Neural progenitor cell (in vitro differentiated cells): ENCODE measurements at regions not wholly inside any gene's neighbourhood (a gene's known extent, or its start where the extent isn't known, plus 50 kb on each side); places are given as distances from the start of the nearest gene placed in this dataset.
A peak's percentile ranks its signal among the peaks of the same experiment; 100 is the strongest.

Source experiments
- DNase-seq: peaks from one replicate; pipeline ENCODE4 v3.0.0-alpha.2; 2016; ENCODE audit warnings: low spot score
- H2AFZ ChIP-seq: fragments of 200-600 bp; sonication (generic); replicated peaks from 2 replicates; pipeline ENCODE4 v1.6.1; 2016; ENCODE audit warnings: antibody characterized with exemption
- H3F3A ChIP-seq: fragments of 200-600 bp; sonication (generic); 2 replicates; pipeline ENCODE4 v1.6.1; 2016; ENCODE audit warnings: antibody characterized with exemption, low read depth
- H3K27ac ChIP-seq: fragments of 200-600 bp; sonication (generic); 2 replicates; pipeline ENCODE4 v1.5.1; 2016; ENCODE audit warnings: mild to moderate bottlenecking
- H3K27me3 ChIP-seq: fragments of 200-600 bp; sonication (generic); 2 replicates; pipeline ENCODE4 v1.6.1; 2016; ENCODE audit warnings: mild to moderate bottlenecking, moderate library complexity
- H3K36me3 ChIP-seq: fragments of 200-600 bp; sonication (generic); 2 replicates; pipeline ENCODE4 v1.5.1; 2016
- H3K4me1 ChIP-seq: fragments of 200-600 bp; sonication (generic); 2 replicates; pipeline ENCODE4 v1.6.1; 2016; ENCODE audit warnings: mixed run types
- H3K4me2 ChIP-seq: fragments of 200-600 bp; sonication (generic); 2 replicates; pipeline ENCODE4 v1.6.1; 2016
- H3K4me3 ChIP-seq: fragments of 200-600 bp; sonication (generic); 2 replicates; pipeline ENCODE4 v1.5.1; 2016
- H3K79me2 ChIP-seq: fragments of 200-600 bp; sonication (generic); 2 replicates; pipeline ENCODE4 v1.6.1; 2016; ENCODE audit warnings: low read depth
- H3K9ac ChIP-seq: fragments of 200-600 bp; sonication (generic); 2 replicates; pipeline ENCODE4 v1.6.1; 2016
- H3K9me3 ChIP-seq: fragments of 200-600 bp; sonication (generic); 2 replicates; pipeline ENCODE4 v1.5.1; 2016; ENCODE audit warnings: low read depth
- H4K20me1 ChIP-seq: fragments of 200-600 bp; sonication (generic); 2 replicates; pipeline ENCODE4 v1.6.1; 2016; ENCODE audit warnings: low read depth
- H3K27ac Mint-ChIP-seq: 3 replicates; pipeline ENCODE4 v1.8.0; 2021; ENCODE audit warnings: mixed read lengths
- H3K27me3 Mint-ChIP-seq: 2 replicates; pipeline ENCODE4 v1.8.0; 2022; ENCODE audit warnings: low read depth, mild to moderate bottlenecking, inconsistent platforms, moderate library complexity, mixed read lengths; ENCODE audit not compliant: insufficient read depth
- H3K36me3 Mint-ChIP-seq: 3 replicates; pipeline ENCODE4 v1.8.0; 2021; ENCODE audit warnings: mixed read lengths
- H3K4me1 Mint-ChIP-seq: 3 replicates; pipeline ENCODE4 v1.8.0; 2021; ENCODE audit warnings: mixed read lengths
- H3K4me3 Mint-ChIP-seq: 3 replicates; pipeline ENCODE4 v1.8.0; 2021; ENCODE audit warnings: mild to moderate bottlenecking, moderate library complexity, mixed read lengths
- H3K9me3 Mint-ChIP-seq: 3 replicates; pipeline ENCODE4 v1.8.0; 2020; ENCODE audit warnings: mixed read lengths
- EZH2 ChIP-seq: fragments of 200-600 bp; sonication (generic); IDR thresholded peaks from 2 replicates; pipeline ENCODE4 v1.6.1; 2017; ENCODE audit warnings: antibody characterized with exemption, mild to moderate bottlenecking, moderate library complexity
- EZH2phosphoT487 ChIP-seq: fragments of 200-600 bp; sonication (generic); IDR thresholded peaks from 2 replicates; pipeline ENCODE4 v1.6.1; 2017; ENCODE audit warnings: antibody characterized with exemption
- TF ChIP-seq, protein P1 (sequence below): fragments of 200-600 bp; sonication (generic); IDR thresholded peaks from 2 replicates; pipeline ENCODE4 v1.5.1; 2017; ENCODE audit warnings: antibody characterized with exemption, mild to moderate bottlenecking

GRCh38 chr6:81436990-81437389, 315.5 kb downstream of the TENT5A start:
- H3K27ac ChIP-seq: no peak overlapping the region
- H2AFZ ChIP-seq: no peak overlapping the region
- no peak overlapping the region for H3K4me3 ChIP-seq
- Mint-ChIP-seq H3K4me1 (no peaks in the 10 kb centered on the region), H3K36me3 (no peaks in the 10 kb centered on the region), H3K27me3 (no peaks in the 10 kb centered on the region), H3K9me3 (peaks cover 27% of the 10 kb centered on the region), H3K27ac (no peak overlapping the region), H3K4me3 (no peak overlapping the region)
- no peak overlapping the region for H3K4me2 ChIP-seq
- no peaks in the 10 kb centered on the region for H3K79me2 ChIP-seq
- H3K27me3 ChIP-seq: no peaks in the 10 kb centered on the region
- no peaks in the 10 kb centered on the region for H3K4me1 ChIP-seq
- H3F3A ChIP-seq: no peaks in the 10 kb centered on the region
- TF ChIP-seq EZH2: no peak
- TF ChIP-seq, protein P1, sequence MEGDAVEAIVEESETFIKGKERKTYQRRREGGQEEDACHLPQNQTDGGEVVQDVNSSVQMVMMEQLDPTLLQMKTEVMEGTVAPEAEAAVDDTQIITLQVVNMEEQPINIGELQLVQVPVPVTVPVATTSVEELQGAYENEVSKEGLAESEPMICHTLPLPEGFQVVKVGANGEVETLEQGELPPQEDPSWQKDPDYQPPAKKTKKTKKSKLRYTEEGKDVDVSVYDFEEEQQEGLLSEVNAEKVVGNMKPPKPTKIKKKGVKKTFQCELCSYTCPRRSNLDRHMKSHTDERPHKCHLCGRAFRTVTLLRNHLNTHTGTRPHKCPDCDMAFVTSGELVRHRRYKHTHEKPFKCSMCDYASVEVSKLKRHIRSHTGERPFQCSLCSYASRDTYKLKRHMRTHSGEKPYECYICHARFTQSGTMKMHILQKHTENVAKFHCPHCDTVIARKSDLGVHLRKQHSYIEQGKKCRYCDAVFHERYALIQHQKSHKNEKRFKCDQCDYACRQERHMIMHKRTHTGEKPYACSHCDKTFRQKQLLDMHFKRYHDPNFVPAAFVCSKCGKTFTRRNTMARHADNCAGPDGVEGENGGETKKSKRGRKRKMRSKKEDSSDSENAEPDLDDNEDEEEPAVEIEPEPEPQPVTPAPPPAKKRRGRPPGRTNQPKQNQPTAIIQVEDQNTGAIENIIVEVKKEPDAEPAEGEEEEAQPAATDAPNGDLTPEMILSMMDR: no peak
- no peak for TF ChIP-seq EZH2phosphoT487
- H3K9me3 ChIP-seq: peaks cover 11% of the 10 kb centered on the region
- peaks cover 5% of the 10 kb centered on the region for H3K36me3 ChIP-seq
- DNase-seq: no peak
- H4K20me1 ChIP-seq: no peaks in the 10 kb centered on the region
- H3K9ac ChIP-seq: no peak overlapping the region

GRCh38 chr6:81413306-81413705, 339.2 kb downstream of the TENT5A start:
- TF ChIP-seq, protein P1: no peak
- TF ChIP-seq EZH2phosphoT487: no peak
- TF ChIP-seq EZH2: no peak
- Histone ChIP-seq H4K20me1 (no peaks in the 10 kb centered on the region), H3K9me3 (no peaks in the 10 kb centered on the region), H3K36me3 (no peaks in the 10 kb centered on the region), H3K79me2 (no peaks in the 10 kb centered on the region), H3K9ac (no peak overlapping the region), H2AFZ (no peak overlapping the region), H3F3A (no peaks in the 10 kb centered on the region), H3K27ac (no peak overlapping the region), H3K4me3 (no peak overlapping the region), H3K4me1 (peaks cover 9% of the 10 kb centered on the region), H3K27me3 (no peaks in the 10 kb centered on the region), H3K4me2 (no peak overlapping the region)
- H3K9me3 Mint-ChIP-seq: no peaks in the 10 kb centered on the region
- peaks cover 8% of the 10 kb centered on the region for H3K4me1 Mint-ChIP-seq
- no peak overlapping the region for H3K27ac Mint-ChIP-seq
- peaks cover 2% of the 10 kb centered on the region for H3K27me3 Mint-ChIP-seq
- no peak overlapping the region for H3K4me3 Mint-ChIP-seq
- no peaks in the 10 kb centered on the region for H3K36me3 Mint-ChIP-seq
- peak; percentile 47 for DNase-seq

- H3K27ac Mint-ChIP-seq: no peak overlapping the region
- H3K4me3 Mint-ChIP-seq: no peak overlapping the region
- H3K4me1 Mint-ChIP-seq: no peaks in the 10 kb centered on the region
- Histone ChIP-seq H3K79me2 (no peaks in the 10 kb centered on the region), H3K4me3 (no peak overlapping the region), H3K9me3 (no peaks in the 10 kb centered on the region), H4K20me1 (no peaks in the 10 kb centered on the region), H3K9ac (no peak overlapping the region), H3K4me2 (no peak overlapping the region), H3K4me1 (no peaks in the 10 kb centered on the region), H2AFZ (no peak overlapping the region), H3K36me3 (no peaks in the 10 kb centered on the region), H3K27me3 (no peaks in the 10 kb centered on the region), H3K27ac (no peak overlapping the region), H3F3A (no peaks in the 10 kb centered on the region)
- peaks cover 3% of the 10 kb centered on the region for H3K9me3 Mint-ChIP-seq
- peaks cover 2% of the 10 kb centered on the region for H3K27me3 Mint-ChIP-seq
- no peaks in the 10 kb centered on the region for H3K36me3 Mint-ChIP-seq
- no peak for DNase-seq
- TF ChIP-seq EZH2: no peak
- no peak for TF ChIP-seq EZH2phosphoT487
- TF ChIP-seq, protein P1: no peak
Observed at GRCh38 chr6:81401970-81402690, 350.4 kb downstream of the TENT5A start.
